GM23248 (cell line): ENCODE measurements at regions not wholly inside any gene's neighbourhood (a gene's known extent, or its start where the extent isn't known, plus 50 kb on each side); places are given as distances from the start of the nearest gene placed in this dataset.

Experiments used
- DNase-seq: peaks from one replicate; pipeline ENCODE4 v3.0.0-alpha.2; 2015
- H2AFZ ChIP-seq: fragments of 200-600 bp; sonication (generic); 2 replicates; pipeline ENCODE4 v1.6.1; 2016; ENCODE audit warnings: antibody characterized with exemption
- H3F3A ChIP-seq: fragments of 200-600 bp; sonication (generic); 2 replicates; pipeline ENCODE4 v1.6.1; 2016; ENCODE audit warnings: mild to moderate bottlenecking, antibody characterized with exemption, mixed run types; ENCODE audit not compliant: insufficient read depth
- H3K27ac ChIP-seq: fragments of 200-600 bp; sonication (generic); 2 replicates; pipeline ENCODE4 v1.5.1; 2016; ENCODE audit warnings: mild to moderate bottlenecking
- H3K27me3 ChIP-seq: fragments of 200-600 bp; sonication (generic); replicated peaks from 2 replicates; pipeline ENCODE4 v1.6.1; 2016; ENCODE audit warnings: mild to moderate bottlenecking; ENCODE audit not compliant: insufficient read depth
- H3K36me3 ChIP-seq: fragments of 200-600 bp; sonication (generic); 2 replicates; pipeline ENCODE4 v1.6.1; 2016; ENCODE audit warnings: low read depth, mild to moderate bottlenecking
- H3K4me1 ChIP-seq: fragments of 200-600 bp; sonication (generic); 2 replicates; pipeline ENCODE4 v1.6.1; 2016; ENCODE audit warnings: mild to moderate bottlenecking; ENCODE audit not compliant: insufficient read depth
- H3K4me2 ChIP-seq: fragments of 200-600 bp; sonication (generic); one replicate; pipeline ENCODE4 v1.6.1; 2016; ENCODE audit warnings: mild to moderate bottlenecking; ENCODE audit not compliant: unreplicated experiment
- H3K4me3 ChIP-seq: fragments of 200-600 bp; sonication (generic); 2 replicates; pipeline ENCODE4 v1.5.1; 2016; ENCODE audit warnings: mild to moderate bottlenecking
- H3K79me2 ChIP-seq: fragments of 200-600 bp; sonication (generic); 2 replicates; pipeline ENCODE4 v1.6.1; 2016; ENCODE audit warnings: mild to moderate bottlenecking; ENCODE audit not compliant: insufficient read depth
- H3K9ac ChIP-seq: fragments of 200-600 bp; sonication (generic); 2 replicates; pipeline ENCODE4 v1.6.1; 2016; ENCODE audit warnings: mild to moderate bottlenecking
- H3K9me2 ChIP-seq: fragments of 200-600 bp; sonication (generic); 2 replicates; pipeline ENCODE4 v1.6.1; 2016; ENCODE audit warnings: mixed run types, mild to moderate bottlenecking, moderate library complexity; ENCODE audit not compliant: insufficient read depth
- H3K9me3 ChIP-seq: fragments of 200-600 bp; sonication (generic); one replicate; pipeline ENCODE4 v1.6.1; 2017; ENCODE audit warnings: low read depth
- H4K20me1 ChIP-seq: fragments of 200-600 bp; sonication (generic); 2 replicates; pipeline ENCODE4 v1.6.0; 2016; ENCODE audit not compliant: insufficient read depth
- EZH2 ChIP-seq: fragments of 200-600 bp; sonication (generic); IDR thresholded peaks from 2 replicates; pipeline ENCODE4 v1.6.1; 2018; ENCODE audit warnings: antibody characterized with exemption, mild to moderate bottlenecking; ENCODE audit not compliant: insufficient read depth, poor library complexity, severe bottlenecking
- EZH2phosphoT487 ChIP-seq: fragments of 200-600 bp; sonication (generic); IDR thresholded peaks from 2 replicates; pipeline ENCODE4 v1.6.1; 2018; ENCODE audit warnings: antibody characterized with exemption, moderate library complexity, mild to moderate bottlenecking, low read depth; ENCODE audit not compliant: insufficient read depth
- WGBS, 2 experiments: methylation state at CpG; one replicate each; pipeline ENCODE4 v1.1.6; 2015 to 2017; ENCODE audit warnings: low lambda C conversion rate in 2 of 2, low coverage in 1 of 2; ENCODE audit errors: missing lambda C conversion rate in 2 of 2; 5-methylcytosine and 5-hydroxymethylcytosine counted together
- in situ Hi-C: fragments of 300-500 bp; cut with MboI; formaldehyde crosslinking; loops from 2 replicates; pipeline ENCODE4 v1.15.0; 2020

GRCh38 chr2:47682216-47682749, 100.7 kb upstream of the MSH6 start:
- H3K4me1 ChIP-seq: no peaks in the 10 kb centered on the region
- H3K79me2 ChIP-seq: no peaks in the 10 kb centered on the region
- no peak overlapping the region for H3K9ac ChIP-seq
- H3K4me3 ChIP-seq: no peak overlapping the region
- no peak overlapping the region for H3K4me2 ChIP-seq
- no peaks in the 10 kb centered on the region for H4K20me1 ChIP-seq
- H3K27ac ChIP-seq: no peak overlapping the region
- H3K9me2 ChIP-seq: no peaks in the 10 kb centered on the region
- H3F3A ChIP-seq: no peaks in the 10 kb centered on the region
- no peaks in the 10 kb centered on the region for H3K36me3 ChIP-seq
- in situ Hi-C loops: no loop called here
- TF ChIP-seq EZH2 (no peak), EZH2phosphoT487 (no peak)
- no peak overlapping the region for H2AFZ ChIP-seq
- no peak for DNase-seq
- WGBS, 2 experiments: 69 to 74% methylated on average over 8 of the region's 8 CpGs
- no peaks in the 10 kb centered on the region for H3K27me3 ChIP-seq
- no peaks in the 10 kb centered on the region for H3K9me3 ChIP-seq

GRCh38 chr2:47676261-47676926, 105.6 kb upstream of the KCNK12 start:
- H3K79me2 ChIP-seq: no peaks in the 10 kb centered on the region

GRCh38 chr2:47675196-47675825, 104.5 kb upstream of the KCNK12 start:
- Histone ChIP-seq H3K27ac (no peak overlapping the region), H3K27me3 (no peaks in the 10 kb centered on the region; the same call in 1 of the 2 replicates), H3K9me2 (no peaks in the 10 kb centered on the region), H3K9me3 (no peaks in the 10 kb centered on the region), H2AFZ (no peak overlapping the region), H3K4me2 (no peak overlapping the region), H3K9ac (no peak overlapping the region), H3K4me3 (no peak overlapping the region), H3K4me1 (no peaks in the 10 kb centered on the region), H3K36me3 (no peaks in the 10 kb centered on the region), H3F3A (no peaks in the 10 kb centered on the region), H3K79me2 (no peaks in the 10 kb centered on the region), H4K20me1 (no peaks in the 10 kb centered on the region)
- no peak for TF ChIP-seq EZH2phosphoT487
- TF ChIP-seq EZH2: no peak
- no peak for DNase-seq
- in situ Hi-C loops: no loop called here
- 38 to 72% methylated on average over 2 of the region's 2 CpGs for WGBS, 2 experiments

More at GRCh38 chr2:47676261-47676926, 105.6 kb upstream of the KCNK12 start:
- in situ Hi-C loops: no loop called here
- Histone ChIP-seq H3K4me3 (no peak overlapping the region), H4K20me1 (no peaks in the 10 kb centered on the region), H3F3A (no peaks in the 10 kb centered on the region), H2AFZ (no peak overlapping the region), H3K9ac (no peak overlapping the region), H3K36me3 (no peaks in the 10 kb centered on the region), H3K9me2 (no peaks in the 10 kb centered on the region), H3K27me3 (no peaks in the 10 kb centered on the region; the same call in 1 of the 2 replicates), H3K9me3 (no peaks in the 10 kb centered on the region), H3K4me2 (no peak overlapping the region), H3K4me1 (no peaks in the 10 kb centered on the region), H3K27ac (no peak overlapping the region)
- 24 to 40% methylated on average over 6 of the region's 6 CpGs for WGBS, 2 experiments
- no peak for DNase-seq
- TF ChIP-seq EZH2 (no peak), EZH2phosphoT487 (no peak)

- Histone ChIP-seq H3K9me2 (no peaks in the 10 kb centered on the region), H3K4me2 (no peak overlapping the region), H3K27me3 (no peaks in the 10 kb centered on the region), H3K36me3 (no peaks in the 10 kb centered on the region), H3K9me3 (no peaks in the 10 kb centered on the region), H2AFZ (no peak overlapping the region), H4K20me1 (no peaks in the 10 kb centered on the region), H3K79me2 (no peaks in the 10 kb centered on the region), H3K4me3 (no peak overlapping the region), H3F3A (no peaks in the 10 kb centered on the region), H3K9ac (no peak overlapping the region), H3K4me1 (no peaks in the 10 kb centered on the region), H3K27ac (no peak overlapping the region)
- no peak for DNase-seq
- in situ Hi-C loops: no loop called here
- TF ChIP-seq EZH2phosphoT487 (no peak), EZH2 (no peak)
Measured at GRCh38 chr2:47666332-47666731, 95.5 kb upstream of the KCNK12 start.
